Thyroid gland (tissue), 4 donors: ENCODE measurements at regions not wholly inside any gene's neighbourhood (a gene's known extent, or its start where the extent isn't known, plus 50 kb on each side); places are given as distances from the start of the nearest gene placed in this dataset.

ENCODE experiments used
- CTCF ChIP-seq, 6 experiments: fragments of 200-600 bp in 3 of 6; fragments of 450-650 bp in 3 of 6; sonication (generic) in 3 of 6; IDR thresholded peaks; one replicate each; pipeline ENCODE4 v1.5.1; 2016 to 2019; ENCODE audit warnings: antibody characterized with exemption in 6 of 6, mild to moderate bottlenecking in 2 of 6, inconsistent platforms in 1 of 6, moderate library complexity in 1 of 6
- POLR2A ChIP-seq, 2 donors: fragments of 450-650 bp; IDR thresholded peaks; one replicate each; pipeline ENCODE4 v1.6.1; 2017; ENCODE audit warnings: antibody characterized with exemption in 2 of 2, mild to moderate bottlenecking in 2 of 2, moderate library complexity in 1 of 2

- TF ChIP-seq CTCF (IDR thresholded peaks at IDR 0.05) = no peak
- no peak for TF ChIP-seq POLR2A (IDR thresholded peaks at IDR 0.05)
Observed at GRCh38 chr3:73314151-73314951, 252.9 kb downstream of the EBLN2 start.
